IMR-90 (cell line): ENCODE measurements at regions not wholly inside any gene's neighbourhood (a gene's known extent, or its start where the extent isn't known, plus 50 kb on each side); places are given as distances from the start of the nearest gene placed in this dataset.

ENCODE experiments used
- ATAC-seq: fragments of 200-7000 bp; cut with Tn5 transposase; 2 replicates; pipeline ENCODE4 v1.9.1; 2020; ENCODE audit warnings: low read depth, mild to moderate bottlenecking, moderate library complexity
- BruUV-seq: library from RNA; stranded (reverse); fragments of 400-500 nt; replicated peaks from 2 replicates; lab custom pipeline; 2021; lab: Mats Ljungman, UMichigan
- CTCF ChIA-PET: fragments of 300-600 bp; formaldehyde crosslinking; extraction: SDS; loops from one replicate; lab custom pipeline; 2021; ENCODE audit warnings: antibody characterized with exemption; lab: Yijun Ruan, JAX
- POLR2A ChIA-PET: fragments of 300-600 bp; sonication (Branson Sonifier 250); formaldehyde crosslinking; loops from one replicate; lab custom pipeline; 2022; ENCODE audit warnings: antibody characterized with exemption; ENCODE audit not compliant: unreplicated experiment; lab: Charles Lee
- DNase-seq: peaks from one replicate; pipeline ENCODE4 v3.0.0; 2013
- H2AFZ ChIP-seq: replicated peaks from 2 replicates; pipeline ENCODE3; 2013; ENCODE audit warnings: low read length, mild to moderate bottlenecking; ENCODE audit not compliant: poor library complexity
- H2AK5ac ChIP-seq: 2 replicates; pipeline ENCODE4 v1.6.1; 2013; ENCODE audit warnings: low read depth, low read length, inconsistent platforms
- H2AK9ac ChIP-seq: replicated peaks from 2 replicates; pipeline ENCODE3; 2013; ENCODE audit warnings: mild to moderate bottlenecking, low read depth, low read length, moderate library complexity; ENCODE audit not compliant: poor library complexity
- H2BK120ac ChIP-seq: 2 replicates; pipeline ENCODE4 v1.6.1; 2013; ENCODE audit warnings: low read depth, low read length, inconsistent platforms
- H2BK15ac ChIP-seq: 3 replicates; pipeline ENCODE4 v1.6.1; 2013; ENCODE audit warnings: low read depth, low read length, inconsistent platforms
- H2BK20ac ChIP-seq: 2 replicates; pipeline ENCODE4 v1.6.1; 2013; ENCODE audit warnings: low read depth, mild to moderate bottlenecking, inconsistent platforms, low read length, moderate library complexity
- H2BK5ac ChIP-seq: 2 replicates; pipeline ENCODE4 v1.6.1; 2013; ENCODE audit warnings: mild to moderate bottlenecking, low read depth, low read length, inconsistent platforms; ENCODE audit not compliant: poor library complexity, severe bottlenecking
- H3K14ac ChIP-seq: replicated peaks from 2 replicates; pipeline ENCODE4 v1.6.1; 2013; ENCODE audit warnings: low read depth, low read length, inconsistent platforms
- H3K18ac ChIP-seq: 2 replicates; pipeline ENCODE4 v1.6.1; 2013; ENCODE audit warnings: low read depth, low read length, control low read depth
- H3K23ac ChIP-seq: 2 replicates; pipeline ENCODE4 v1.6.1; 2013; ENCODE audit warnings: low read depth, low read length, inconsistent platforms
- H3K27ac ChIP-seq: 2 replicates; pipeline ENCODE4 v1.5.1; 2013; ENCODE audit warnings: mild to moderate bottlenecking, control low read depth, low read length; ENCODE audit not compliant: insufficient read depth
- H3K27me3 ChIP-seq: 2 replicates; pipeline ENCODE4 v1.6.1; 2013; ENCODE audit warnings: low read length; ENCODE audit not compliant: control insufficient read depth, insufficient read depth
- H3K36me3 ChIP-seq: 2 replicates; pipeline ENCODE4 v1.6.1; 2013; ENCODE audit warnings: low read length, mixed read lengths; ENCODE audit not compliant: control insufficient read depth, insufficient read depth
- H3K4ac ChIP-seq: 2 replicates; pipeline ENCODE4 v1.6.1; 2013; ENCODE audit warnings: low read depth, low read length, inconsistent platforms
- H3K4me1 ChIP-seq: 2 replicates; pipeline ENCODE4 v1.6.1; 2013; ENCODE audit warnings: low read length, mixed read lengths; ENCODE audit not compliant: control insufficient read depth, insufficient read depth
- H3K4me2 ChIP-seq: 2 replicates; pipeline ENCODE4 v1.6.1; 2013; ENCODE audit warnings: low read depth, mild to moderate bottlenecking, control low read depth, low read length, moderate library complexity
- H3K4me3 ChIP-seq: 2 replicates; pipeline ENCODE4 v1.5.1; 2013; ENCODE audit warnings: low read depth, mild to moderate bottlenecking, control low read depth, low read length, moderate library complexity; ENCODE audit not compliant: insufficient read depth
- H3K56ac ChIP-seq: 2 replicates; pipeline ENCODE4 v1.6.1; 2013; ENCODE audit warnings: low read length, inconsistent platforms; ENCODE audit not compliant: insufficient read depth; ENCODE audit errors: extremely low read depth
- H3K79me1 ChIP-seq, 2 experiments: 2 replicates each; pipeline ENCODE4 v1.6.1; 2013; ENCODE audit warnings: low read length in 2 of 2, inconsistent platforms in 1 of 2, low read depth in 1 of 2
- H3K9ac ChIP-seq: 2 replicates; pipeline ENCODE4 v1.6.1; 2013; ENCODE audit warnings: low read depth, low read length, control low read depth
- H3K9me1 ChIP-seq: 2 replicates; pipeline ENCODE4 v1.6.1; 2013; ENCODE audit warnings: low read length, inconsistent platforms; ENCODE audit not compliant: insufficient read depth
- H3K9me3 ChIP-seq: 2 replicates; pipeline ENCODE4 v1.6.1; 2013; ENCODE audit warnings: low read length; ENCODE audit not compliant: control insufficient read depth, insufficient read depth
- H4K20me1 ChIP-seq: 2 replicates; pipeline ENCODE4 v1.6.1; 2013; ENCODE audit warnings: low read length, inconsistent platforms; ENCODE audit not compliant: insufficient read depth
- H4K5ac ChIP-seq: 2 replicates; pipeline ENCODE4 v1.6.1; 2013; ENCODE audit warnings: mild to moderate bottlenecking, low read depth, low read length, control low read depth
- H4K8ac ChIP-seq, 2 experiments: 2 replicates each; pipeline ENCODE4 v1.6.1; 2013; ENCODE audit warnings: low read depth in 2 of 2, low read length in 2 of 2, control low read depth in 1 of 2, inconsistent platforms in 1 of 2
- H4K91ac ChIP-seq: 2 replicates; pipeline ENCODE4 v1.6.1; 2013; ENCODE audit warnings: low read depth, low read length, inconsistent platforms; ENCODE audit not compliant: insufficient read depth
- BHLHE40 ChIP-seq: fragments of 150-350 bp; IDR thresholded peaks from 2 replicates; pipeline ENCODE4 v1.6.1; 2016; ENCODE audit warnings: mild to moderate bottlenecking, low read depth, low read length
- CEBPB ChIP-seq: IDR thresholded peaks from 2 replicates; pipeline ENCODE4 v1.6.1; 2012; ENCODE audit warnings: low read depth, low read length, improper control_type of control experiment
- CHD1 ChIP-seq: IDR thresholded peaks from 2 replicates; pipeline ENCODE4 v1.6.1; 2012; ENCODE audit warnings: low read depth, low read length, improper control_type of control experiment
- FOS ChIP-seq: fragments of 150-350 bp; IDR thresholded peaks from 2 replicates; pipeline ENCODE4 v1.6.1; 2016; ENCODE audit warnings: low read depth, low read length
- MAFK ChIP-seq: IDR thresholded peaks from 2 replicates; pipeline ENCODE4 v1.6.1; 2012; ENCODE audit warnings: low read depth, low read length, improper control_type of control experiment
- MAZ ChIP-seq: IDR thresholded peaks from 2 replicates; pipeline ENCODE4 v1.6.1; 2012; ENCODE audit warnings: low read depth, mild to moderate bottlenecking, low read length, improper control_type of control experiment, moderate library complexity, borderline replicate concordance
- MXI1 ChIP-seq: IDR thresholded peaks from 2 replicates; pipeline ENCODE4 v1.6.1; 2012; ENCODE audit warnings: low read depth, mild to moderate bottlenecking, low read length, moderate library complexity, borderline replicate concordance
- NFE2L2 ChIP-seq: fragments of 150-350 bp; IDR thresholded peaks from 2 replicates; pipeline ENCODE4 v1.6.1; 2016; ENCODE audit warnings: low read depth, mild to moderate bottlenecking, low read length
- POLR2A ChIP-seq: IDR thresholded peaks from 2 replicates; pipeline ENCODE4 v1.6.1; 2012; ENCODE audit warnings: mild to moderate bottlenecking, low read depth, low read length
- RCOR1 ChIP-seq: IDR thresholded peaks from 2 replicates; pipeline ENCODE4 v1.6.1; 2012; ENCODE audit warnings: mild to moderate bottlenecking, low read length, improper control_type of control experiment; ENCODE audit not compliant: insufficient replicate concordance
- RFX5 ChIP-seq: IDR thresholded peaks from 2 replicates; pipeline ENCODE4 v1.8.0; 2012; ENCODE audit warnings: low read depth, mild to moderate bottlenecking, low read length, moderate library complexity
- SMC3 ChIP-seq: fragments of 150-350 bp; IDR thresholded peaks from 2 replicates; pipeline ENCODE4 v1.6.1; 2016; ENCODE audit warnings: low read depth, mild to moderate bottlenecking, antibody characterized with exemption, low read length, moderate library complexity
- whole genome bisulfite sequencing, 2 experiments: methylation state at CpG; one replicate each; pipeline versions ENCODE4 v1.1.5 to v1.1.7; 2013; ENCODE audit warnings: missing lambda C conversion rate in 2 of 2; ENCODE audit not compliant: insufficient read length in 1 of 2; ENCODE audit errors: extremely low coverage in 2 of 2; 5-methylcytosine and 5-hydroxymethylcytosine counted together
- dilution Hi-C: fragments of 300-500 bp; cut with HindIII; formaldehyde crosslinking; loops from one replicate; pipeline ENCODE4 v1.14.3; 2018; ENCODE audit warnings: low sequenced_read_pairs; ENCODE audit not compliant: unreplicated experiment
- in situ Hi-C: fragments of 300-500 bp; cut with MboI; formaldehyde crosslinking; loops from 3 replicates; pipeline ENCODE4 v1.14.3; 2019; ENCODE audit warnings: low sequenced_read_pairs, inconsistent platforms, mixed read lengths
- intact Hi-C: fragments of 100-400 bp; cut with micrococcal nuclease; formaldehyde crosslinking; loops from 2 replicates; pipeline ENCODE4 v1.10.0; 2022
- TF ChIP-seq, protein P1 (sequence below): fragments of 150-350 bp; IDR thresholded peaks from 2 replicates; pipeline ENCODE4 v1.6.1; 2017; ENCODE audit warnings: mild to moderate bottlenecking, antibody characterized with exemption, low read length, low read depth
- TF ChIP-seq, protein P2 (sequence below): fragments of 150-350 bp; IDR thresholded peaks from 2 replicates; pipeline ENCODE4 v1.6.1; 2016; ENCODE audit warnings: low read depth, mild to moderate bottlenecking, low read length, moderate library complexity, borderline replicate concordance
- TF ChIP-seq, protein P3 (sequence below): conservative IDR thresholded peaks from 2 replicates; pipeline ENCODE4 v1.5.1; 2012; ENCODE audit warnings: mild to moderate bottlenecking, low read depth, low read length, improper control_type of control experiment

DNA sequence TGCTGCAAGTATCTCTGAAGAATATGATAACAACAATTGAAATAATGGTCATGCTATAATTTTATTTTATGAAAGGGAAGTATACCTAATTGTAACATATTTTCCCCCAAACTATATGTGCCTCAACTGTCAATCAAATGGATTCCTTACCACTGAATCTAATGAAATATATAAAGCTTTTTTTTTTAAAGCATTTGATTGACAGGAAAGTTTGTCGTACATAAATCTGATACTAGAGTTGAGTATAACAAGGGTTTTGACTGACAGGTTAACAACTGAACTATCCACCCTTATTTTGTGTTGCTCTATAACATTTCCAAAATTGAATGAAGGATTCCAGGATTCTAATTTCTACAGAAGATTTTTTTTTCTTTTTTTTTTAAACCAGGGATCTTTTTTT, 1333.3 kb upstream of the SLC39A10 start:
- Histone ChIP-seq H2BK120ac (no peak overlapping the region), H2BK15ac (no peak overlapping the region), H2AK9ac (no peak overlapping the region), H3K4me3 (no peak overlapping the region), H3K18ac (no peak overlapping the region), H3K23ac (no peak overlapping the region), H3K79me1 (no peaks in the 10 kb centered on the region), H2BK20ac (no peak overlapping the region), H2AFZ (no peak overlapping the region), H3K36me3 (no peaks in the 10 kb centered on the region), H3K4me1 (no peaks in the 10 kb centered on the region), H4K8ac (no peak overlapping the region), H4K20me1 (no peaks in the 10 kb centered on the region), H3K27me3 (no peaks in the 10 kb centered on the region), H3K27ac (no peak overlapping the region), H4K5ac (no peak overlapping the region), H3K9ac (no peak overlapping the region), H3K9me3 (peaks cover 27% of the 10 kb centered on the region), H2BK5ac (no peak overlapping the region), H2AK5ac (no peak overlapping the region), H4K91ac (no peak overlapping the region), H3K4me2 (no peak overlapping the region), H3K56ac (no peak overlapping the region), H3K14ac (no peak overlapping the region), H3K4ac (no peak overlapping the region), H3K9me1 (no peaks in the 10 kb centered on the region)
- ChIA-PET CTCF (no interaction called here), POLR2A (no interaction called here)
- TF ChIP-seq, protein P1, sequence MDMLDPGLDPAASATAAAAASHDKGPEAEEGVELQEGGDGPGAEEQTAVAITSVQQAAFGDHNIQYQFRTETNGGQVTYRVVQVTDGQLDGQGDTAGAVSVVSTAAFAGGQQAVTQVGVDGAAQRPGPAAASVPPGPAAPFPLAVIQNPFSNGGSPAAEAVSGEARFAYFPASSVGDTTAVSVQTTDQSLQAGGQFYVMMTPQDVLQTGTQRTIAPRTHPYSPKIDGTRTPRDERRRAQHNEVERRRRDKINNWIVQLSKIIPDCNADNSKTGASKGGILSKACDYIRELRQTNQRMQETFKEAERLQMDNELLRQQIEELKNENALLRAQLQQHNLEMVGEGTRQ: no peak
- no peak for TF ChIP-seq RFX5
- TF ChIP-seq SMC3: no peak
- no peak for TF ChIP-seq RCOR1
- TF ChIP-seq, protein P2, sequence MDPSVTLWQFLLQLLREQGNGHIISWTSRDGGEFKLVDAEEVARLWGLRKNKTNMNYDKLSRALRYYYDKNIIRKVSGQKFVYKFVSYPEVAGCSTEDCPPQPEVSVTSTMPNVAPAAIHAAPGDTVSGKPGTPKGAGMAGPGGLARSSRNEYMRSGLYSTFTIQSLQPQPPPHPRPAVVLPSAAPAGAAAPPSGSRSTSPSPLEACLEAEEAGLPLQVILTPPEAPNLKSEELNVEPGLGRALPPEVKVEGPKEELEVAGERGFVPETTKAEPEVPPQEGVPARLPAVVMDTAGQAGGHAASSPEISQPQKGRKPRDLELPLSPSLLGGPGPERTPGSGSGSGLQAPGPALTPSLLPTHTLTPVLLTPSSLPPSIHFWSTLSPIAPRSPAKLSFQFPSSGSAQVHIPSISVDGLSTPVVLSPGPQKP: no peak
- no peak for TF ChIP-seq NFE2L2
- TF ChIP-seq BHLHE40: no peak
- no peak for TF ChIP-seq POLR2A
- no peak for TF ChIP-seq MAZ
- no peak for TF ChIP-seq FOS
- no peak for TF ChIP-seq MAFK
- TF ChIP-seq CEBPB: no peak
- no peak for TF ChIP-seq MXI1
- TF ChIP-seq, protein P3, sequence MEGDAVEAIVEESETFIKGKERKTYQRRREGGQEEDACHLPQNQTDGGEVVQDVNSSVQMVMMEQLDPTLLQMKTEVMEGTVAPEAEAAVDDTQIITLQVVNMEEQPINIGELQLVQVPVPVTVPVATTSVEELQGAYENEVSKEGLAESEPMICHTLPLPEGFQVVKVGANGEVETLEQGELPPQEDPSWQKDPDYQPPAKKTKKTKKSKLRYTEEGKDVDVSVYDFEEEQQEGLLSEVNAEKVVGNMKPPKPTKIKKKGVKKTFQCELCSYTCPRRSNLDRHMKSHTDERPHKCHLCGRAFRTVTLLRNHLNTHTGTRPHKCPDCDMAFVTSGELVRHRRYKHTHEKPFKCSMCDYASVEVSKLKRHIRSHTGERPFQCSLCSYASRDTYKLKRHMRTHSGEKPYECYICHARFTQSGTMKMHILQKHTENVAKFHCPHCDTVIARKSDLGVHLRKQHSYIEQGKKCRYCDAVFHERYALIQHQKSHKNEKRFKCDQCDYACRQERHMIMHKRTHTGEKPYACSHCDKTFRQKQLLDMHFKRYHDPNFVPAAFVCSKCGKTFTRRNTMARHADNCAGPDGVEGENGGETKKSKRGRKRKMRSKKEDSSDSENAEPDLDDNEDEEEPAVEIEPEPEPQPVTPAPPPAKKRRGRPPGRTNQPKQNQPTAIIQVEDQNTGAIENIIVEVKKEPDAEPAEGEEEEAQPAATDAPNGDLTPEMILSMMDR: no peak
- TF ChIP-seq CHD1: no peak
- ATAC-seq: no peak
- intact Hi-C loops: no loop called here
- dilution Hi-C loops: no loop called here
- in situ Hi-C loops: no loop called here
- WGBS, 2 experiments: no CpG with 5 or more reads among the region's 1 CpG
- no peak for DNase-seq
- BruUV-seq: no TSS peak
